HG03442 (cell line): ENCODE measurements at regions not wholly inside any gene's neighbourhood (a gene's known extent, or its start where the extent isn't known, plus 50 kb on each side); places are given as distances from the start of the nearest gene placed in this dataset.
"Not testable (repeated sequence)": the region's sequence is repeated elsewhere in the genome, so short reads cannot be mapped to it uniquely, and the experiment has no call there.

Source experiments
- ATAC-seq: cut with Tn5 transposase; IDR thresholded peaks from one replicate; pipeline ENCODE4 v1.9.1; 2021; ENCODE audit warnings: mild to moderate bottlenecking, moderate library complexity; ENCODE audit not compliant: unreplicated experiment

GRCh38 chr6:155584006-155584405 is 128.4 kb upstream of the NOX3 start:
- no peak for ATAC-seq

DNA sequence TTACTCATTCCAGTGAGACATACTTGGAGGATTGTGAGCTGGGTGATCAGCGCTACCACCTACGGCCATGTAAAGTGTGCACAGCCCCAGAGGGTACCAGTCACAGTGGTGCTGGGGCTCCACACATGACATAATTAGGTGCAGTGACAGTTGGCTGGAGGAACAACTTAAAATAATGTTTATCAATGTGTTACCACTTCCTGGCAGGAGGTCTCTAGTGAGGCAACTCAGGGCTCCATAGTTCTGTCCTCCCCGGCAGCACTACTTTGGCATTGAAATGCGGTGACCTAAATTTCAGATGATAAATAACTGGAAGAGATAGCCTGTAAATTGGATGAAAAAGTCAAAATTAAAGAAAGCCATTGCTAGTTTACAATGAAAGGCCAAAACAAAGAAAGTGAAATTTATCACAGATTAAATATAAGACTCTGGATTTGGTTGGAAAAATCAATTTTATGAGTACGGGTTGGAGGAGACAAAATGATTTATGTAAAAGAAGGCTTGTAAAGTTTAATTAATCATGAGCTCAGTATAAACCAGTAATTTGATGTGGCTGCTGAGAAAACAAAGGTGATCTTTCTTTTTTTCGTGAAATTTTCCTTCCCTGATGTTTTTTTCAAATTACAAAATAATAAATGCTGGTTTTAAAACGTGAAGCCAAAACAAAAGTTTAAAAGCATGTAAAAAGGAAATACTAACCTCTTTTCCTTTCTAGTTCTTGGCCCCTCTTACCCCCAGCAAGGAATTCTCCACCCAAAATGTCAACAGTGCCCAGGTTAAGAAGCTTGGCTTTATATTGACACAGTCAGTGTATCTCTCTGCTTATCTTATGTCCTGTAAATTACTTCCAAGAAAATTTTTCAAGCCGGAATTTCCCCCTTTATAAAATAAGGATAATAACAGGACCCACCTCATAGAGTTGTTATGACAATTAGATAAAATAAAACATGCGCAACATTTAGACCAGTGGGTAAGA is 126.7 kb upstream of the NOX3 start:
- ATAC-seq, result no peak

GRCh38 chr6:155580904-155581303 is 125.3 kb upstream of the NOX3 start:
- no peak for ATAC-seq

DNA sequence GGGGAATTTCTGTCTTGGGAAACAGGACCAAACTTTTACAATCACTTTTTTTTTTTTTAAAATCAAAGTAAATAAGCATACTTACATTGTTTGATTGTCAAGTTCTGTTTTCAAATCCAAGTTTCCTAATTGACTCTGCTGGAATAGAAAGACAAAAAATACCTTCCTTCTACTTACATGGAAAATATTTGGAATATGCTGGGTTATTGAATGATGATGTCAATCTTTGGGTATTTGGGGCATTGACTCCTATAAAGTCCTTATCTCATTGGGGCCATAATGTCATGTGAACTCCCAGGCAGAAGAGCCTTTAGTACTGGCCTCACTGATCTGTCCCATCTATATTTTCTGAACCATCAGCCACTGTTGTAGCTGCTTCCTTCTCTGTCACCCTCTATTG is 122.6 kb upstream of the NOX3 start:
- no peak for ATAC-seq

DNA sequence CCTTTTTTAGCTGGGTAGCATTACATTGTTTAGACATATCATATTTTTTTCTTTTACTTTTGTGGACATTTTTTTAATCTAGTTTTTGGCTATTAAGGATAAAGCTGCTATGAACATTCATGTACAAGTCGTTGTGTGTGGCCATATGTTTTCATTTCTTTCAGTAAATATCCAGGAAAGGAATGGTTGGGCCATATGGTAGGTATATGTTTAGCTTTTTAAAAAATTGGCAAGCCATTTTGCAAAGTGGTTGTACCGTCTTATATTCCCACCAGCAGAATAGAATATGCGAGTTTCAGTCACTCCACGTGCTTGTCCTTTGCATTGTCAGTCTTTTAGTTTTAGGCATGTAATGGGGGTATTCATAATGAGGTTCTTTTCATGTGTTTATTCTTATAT is 106.3 kb upstream of the NOX3 start:
- ATAC-seq, result no peak

DNA sequence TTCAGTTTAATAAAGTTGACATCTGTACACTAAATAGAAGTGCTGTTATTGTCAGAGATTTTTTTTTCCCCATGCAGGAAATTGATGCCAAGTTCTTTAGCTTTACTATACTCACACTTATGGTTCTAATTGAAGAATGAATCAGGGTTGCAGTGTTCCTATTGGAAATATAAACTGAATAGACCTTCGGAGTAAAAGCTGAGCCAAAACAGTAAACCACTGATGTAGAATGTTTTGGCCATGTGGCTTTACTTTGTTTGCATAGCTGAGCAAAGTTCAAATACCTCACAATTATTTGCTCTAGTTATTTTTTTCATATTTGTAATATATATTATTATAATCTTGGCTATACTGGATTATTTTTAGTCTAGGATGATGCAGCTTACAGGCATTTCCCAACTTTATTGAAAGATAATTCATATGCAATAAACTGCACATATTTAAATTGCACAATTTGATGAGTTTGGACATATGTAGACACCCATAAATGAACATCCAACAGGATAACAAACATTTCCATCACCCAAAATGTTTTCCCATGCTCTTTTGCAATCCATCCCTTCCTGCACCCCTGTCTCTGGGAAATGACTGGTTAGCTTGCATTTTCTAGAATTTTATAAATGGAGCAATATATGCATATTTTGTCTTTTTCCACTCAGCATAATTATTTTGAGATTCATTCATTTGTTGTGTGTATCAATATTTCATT is 105.8 kb upstream of the NOX3 start:
- no peak for ATAC-seq

GRCh38 chr6:155549928-155550327 is 94.3 kb upstream of the NOX3 start:
- no peak for ATAC-seq

- ATAC-seq, result no peak
Observed at GRCh38 chr6:155549028-155549798, 93.6 kb upstream of the NOX3 start.

DNA sequence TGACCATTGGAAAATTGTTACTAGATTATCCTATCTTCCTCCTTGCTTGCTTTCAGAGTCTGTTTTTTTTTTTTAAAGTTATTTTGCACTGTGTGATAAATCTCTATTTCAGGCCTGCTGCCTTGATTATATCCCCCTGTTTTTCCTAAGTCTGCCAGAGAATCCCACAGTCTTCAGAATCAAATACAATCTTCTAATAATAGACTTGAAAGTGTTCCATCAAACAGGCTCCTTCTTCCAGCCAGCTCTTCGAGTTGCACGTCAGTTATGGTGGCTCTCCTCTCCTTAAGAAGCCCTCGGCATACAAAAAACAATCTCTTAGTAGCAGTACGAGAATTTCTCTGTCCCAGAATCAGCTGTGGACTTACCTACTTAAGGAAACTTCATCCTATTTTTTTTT is 92.9 kb upstream of the NOX3 start:
- no peak for ATAC-seq

DNA sequence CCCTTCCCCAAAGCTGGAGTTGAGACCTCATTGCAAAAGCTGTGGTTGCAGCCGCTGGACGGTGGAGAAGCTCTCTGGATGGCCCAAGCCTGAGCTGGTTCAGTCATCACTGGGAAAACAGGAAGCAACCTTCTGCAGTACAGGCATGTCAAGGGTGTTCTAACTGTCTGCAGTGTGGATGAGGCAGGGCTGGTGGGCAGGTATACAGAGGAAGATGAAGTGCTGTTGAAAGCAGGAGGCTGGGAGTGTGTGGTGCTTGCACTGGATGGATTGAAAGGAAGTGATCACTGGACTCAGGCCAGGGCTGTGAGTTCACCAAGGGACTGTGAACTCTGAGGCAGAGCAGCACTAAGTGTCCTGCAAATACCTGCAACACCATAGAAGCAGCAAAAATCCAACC is 89.0 kb upstream of the NOX3 start:
- ATAC-seq, result no peak

GRCh38 chr6:155543166-155543847 is 87.7 kb upstream of the NOX3 start:
- no peak for ATAC-seq

DNA sequence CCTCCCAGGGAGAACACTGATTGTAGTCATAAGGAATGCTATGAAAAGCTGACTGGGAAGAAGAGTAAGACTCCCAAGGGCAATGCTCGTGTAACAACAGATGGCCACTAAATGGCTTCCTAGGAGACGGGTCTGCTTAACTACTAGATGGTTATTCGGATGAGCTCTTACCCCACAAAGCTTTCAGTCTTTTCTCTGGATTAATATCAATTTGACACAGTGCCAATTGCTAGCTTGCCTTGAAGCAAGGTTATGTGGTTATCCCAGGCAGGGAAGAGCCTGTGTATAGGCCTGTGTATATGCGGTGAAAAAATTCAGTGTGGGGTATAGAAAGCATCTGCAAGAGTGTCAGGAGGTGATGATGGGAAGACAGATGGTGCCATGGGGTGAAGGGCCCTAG is 86.4 kb upstream of the NOX3 start:
- no peak for ATAC-seq

DNA sequence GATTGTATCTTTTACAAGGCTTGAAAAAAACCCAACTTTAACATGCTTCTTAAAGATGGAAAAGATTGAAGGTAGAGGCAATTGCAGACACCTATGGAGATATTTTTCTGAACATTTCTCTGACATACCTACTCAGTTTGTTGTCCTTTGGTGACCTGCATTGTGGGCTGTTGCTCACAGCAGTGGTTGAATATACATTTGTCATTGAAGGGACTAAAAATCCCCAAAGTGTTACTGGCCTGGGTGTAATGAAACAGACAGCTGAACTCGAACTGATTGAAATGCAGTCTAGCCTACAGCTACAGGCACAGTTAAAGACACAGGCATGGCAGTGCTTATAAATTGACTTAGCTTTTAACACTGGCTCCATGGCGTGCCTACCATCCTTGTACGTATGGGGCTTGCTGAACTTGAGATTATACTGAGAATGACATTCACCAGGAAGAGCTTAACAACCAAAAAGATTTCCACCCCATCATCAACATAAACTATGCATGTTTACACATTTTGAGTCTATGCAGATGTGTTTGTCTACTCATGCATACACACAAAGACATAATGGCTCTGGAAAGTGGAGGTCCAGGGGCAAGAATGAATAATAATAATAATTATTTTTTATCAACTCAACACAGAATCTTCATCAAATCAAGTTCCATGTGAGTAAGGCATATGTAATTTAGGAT is 83.2 kb upstream of the NOX3 start:
- ATAC-seq, result no peak

GRCh38 chr6:155534678-155535077 is 79.0 kb upstream of the NOX3 start:
- no peak for ATAC-seq

DNA sequence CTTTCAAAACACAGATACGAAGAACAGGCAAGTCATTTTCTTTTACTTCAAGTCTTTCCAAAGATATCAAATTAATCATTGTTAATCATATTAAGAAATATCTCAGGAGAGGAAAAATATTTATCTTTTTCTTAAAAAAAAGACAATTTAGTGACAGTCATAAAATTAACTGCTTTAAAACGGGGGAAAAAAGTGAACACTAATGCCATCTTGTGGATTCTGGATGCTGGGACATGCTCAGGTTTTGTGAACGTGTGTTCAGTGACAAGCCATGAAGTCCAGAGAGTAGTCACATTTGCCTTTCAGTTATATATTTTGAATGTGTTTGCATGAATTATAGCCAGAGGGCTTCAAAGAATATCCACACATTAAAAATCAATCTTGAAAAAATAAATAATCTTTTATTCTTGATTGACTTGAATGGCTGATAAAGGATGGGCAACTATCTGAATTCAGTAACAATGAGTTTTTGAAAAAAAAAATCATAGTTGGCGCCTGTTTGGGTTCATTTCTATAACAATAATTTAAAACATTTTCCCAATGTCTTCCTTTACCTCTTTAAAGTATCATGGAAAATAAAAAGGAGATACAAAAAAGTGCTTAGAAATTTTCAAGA is 74.7 kb upstream of the NOX3 start:
- no peak for ATAC-seq

DNA sequence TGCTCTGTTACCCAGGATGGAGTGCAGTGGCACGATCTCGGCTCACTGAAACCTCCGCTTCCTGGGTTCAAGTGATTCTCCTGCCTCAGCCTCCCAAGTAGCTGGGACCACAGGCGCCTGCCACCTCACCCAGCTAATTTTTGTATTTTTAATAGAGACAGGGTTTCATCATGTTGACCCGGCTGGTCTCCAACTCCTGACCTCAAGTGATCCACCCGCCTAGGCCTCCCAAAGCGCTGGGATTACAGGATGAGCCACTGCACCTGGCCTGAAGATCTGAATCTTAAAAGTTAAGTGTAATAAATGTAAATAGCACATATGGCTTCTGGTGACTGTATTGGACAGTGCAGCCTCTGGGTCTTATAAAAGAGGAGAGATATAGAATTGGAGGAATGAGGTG is 74.2 kb upstream of the NOX3 start:
- ATAC-seq, result not testable (repeated sequence)

GRCh38 chr6:155528982-155529453 is 73.4 kb upstream of the NOX3 start:
- ATAC-seq, result no peak

- no peak for ATAC-seq
Observed at GRCh38 chr6:155528335-155528734, 72.7 kb upstream of the NOX3 start.

GRCh38 chr6:155527443-155527842 is 71.8 kb upstream of the NOX3 start:
- ATAC-seq, result no peak
